Mucosa of descending colon (tissue), 3 donors: ENCODE measurements at regions not wholly inside any gene's neighbourhood (a gene's known extent, or its start where the extent isn't known, plus 50 kb on each side); places are given as distances from the start of the nearest gene placed in this dataset.

Experiments
- ATAC-seq: fragments of 200-7000 bp; cut with Tn5 transposase; one replicate; pipeline ENCODE4 v1.9.1; 2020; ENCODE audit warnings: mild to moderate bottlenecking, moderate library complexity
- DNase-seq, 3 donors: peaks; one replicate each; pipeline ENCODE4 v3.0.0-alpha.2; 2020
- H3K36me3 ChIP-seq: fragments of 200-600 bp; one replicate; pipeline ENCODE4 v1.8.0; 2021; ENCODE audit warnings: low read depth, mild to moderate bottlenecking
- H3K4me1 ChIP-seq: fragments of 200-600 bp; one replicate; pipeline ENCODE4 v1.8.0; 2021; ENCODE audit warnings: low read depth, mild to moderate bottlenecking
- H3K4me3 ChIP-seq: fragments of 200-600 bp; one replicate; pipeline ENCODE4 v1.8.0; 2021; ENCODE audit warnings: mild to moderate bottlenecking
- H3K9me3 ChIP-seq: fragments of 200-600 bp; one replicate; pipeline ENCODE4 v1.8.0; 2021; ENCODE audit warnings: mild to moderate bottlenecking
- CTCF ChIP-seq: fragments of 200-600 bp; IDR thresholded peaks from one replicate; pipeline ENCODE4 v1.8.0; 2022; ENCODE audit warnings: antibody characterized with exemption, mild to moderate bottlenecking
- intact Hi-C, 2 donors: fragments of 100-400 bp; cut with DNase I in 1 of 2; cut with micrococcal nuclease in 1 of 2; formaldehyde crosslinking; loops; one replicate each; pipeline versions ENCODE4 v1.11.0 to v1.11.1; 2022; cut with DNase I, micrococcal nuclease
- donor health status: DM: no; HTN: no; CAD: no; lungs with moderate emphysema.
- donor health status: DM: no; HTN: no; CAD: no.
- donor health status: DM: no; HTN: yes; CAD: no.

- Histone ChIP-seq H3K4me3 (no peak overlapping the region), H3K36me3 (no peaks in the 10 kb centered on the region), H3K4me1 (no peaks in the 10 kb centered on the region), H3K9me3 (no peaks in the 10 kb centered on the region)
- DNase-seq, result no peak
- no peak for ATAC-seq
- intact Hi-C loops, result no loop called here
- TF ChIP-seq CTCF, result no peak
Observed at GRCh38 chrY:13020839-13021238, 116.2 kb downstream of the DDX3Y start.

GRCh38 chrY:13023607-13024006 lies 118.9 kb downstream of the DDX3Y start:
- Histone ChIP-seq H3K4me1 (no peaks in the 10 kb centered on the region), H3K4me3 (no peak overlapping the region), H3K9me3 (no peaks in the 10 kb centered on the region), H3K36me3 (no peaks in the 10 kb centered on the region)
- no peak for DNase-seq
- no peak for TF ChIP-seq CTCF
- intact Hi-C loops, result no loop called here
- ATAC-seq, result no peak

GRCh38 chrY:13024447-13024846 lies 119.8 kb downstream of the DDX3Y start:
- intact Hi-C loops, result no loop called here
- TF ChIP-seq CTCF, result no peak
- Histone ChIP-seq H3K4me3 (no peak overlapping the region), H3K36me3 (no peaks in the 10 kb centered on the region), H3K4me1 (no peaks in the 10 kb centered on the region), H3K9me3 (no peaks in the 10 kb centered on the region)
- no peak for DNase-seq
- ATAC-seq, result no peak

GRCh38 chrY:13026906-13027305 lies 122.2 kb downstream of the DDX3Y start:
- Histone ChIP-seq H3K36me3 (no peaks in the 10 kb centered on the region), H3K4me3 (no peak overlapping the region), H3K9me3 (no peaks in the 10 kb centered on the region), H3K4me1 (no peaks in the 10 kb centered on the region)
- intact Hi-C loops, result no loop called here
- no peak for ATAC-seq
- no peak for TF ChIP-seq CTCF
- DNase-seq, result no peak

GRCh38 chrY:13040232-13040631 lies 135.6 kb downstream of the DDX3Y start:
- no peak for TF ChIP-seq CTCF
- Histone ChIP-seq H3K4me3 (no peak overlapping the region), H3K36me3 (no peaks in the 10 kb centered on the region), H3K4me1 (no peaks in the 10 kb centered on the region), H3K9me3 (no peaks in the 10 kb centered on the region)
- DNase-seq (no peak), ATAC-seq (no peak)
- intact Hi-C loops, result no loop called here

- DNase-seq (no peak), ATAC-seq (no peak)
- Histone ChIP-seq H3K36me3 (no peaks in the 10 kb centered on the region), H3K4me1 (no peaks in the 10 kb centered on the region), H3K9me3 (no peaks in the 10 kb centered on the region), H3K4me3 (no peak overlapping the region)
- intact Hi-C loops, result no loop called here
- no peak for TF ChIP-seq CTCF
Observed at GRCh38 chrY:13053501-13053900, 148.8 kb downstream of the DDX3Y start.
